Trophoblast cell (in vitro differentiated cells and primary cell): ENCODE measurements at regions not wholly inside any gene's neighbourhood (a gene's known extent, or its start where the extent isn't known, plus 50 kb on each side); places are given as distances from the start of the nearest gene placed in this dataset.

Source experiments
- DNase-seq, 2 donors: peaks; one replicate each; pipeline ENCODE4 v3.0.0-alpha.2; 2016
- H2AFZ ChIP-seq: 2 replicates; pipeline ENCODE4 v1.6.1; 2013; ENCODE audit warnings: low read length, moderate library complexity, mild to moderate bottlenecking; ENCODE audit not compliant: insufficient read depth, poor library complexity
- H2AK5ac ChIP-seq: 2 replicates; pipeline ENCODE4 v1.6.1; 2013; ENCODE audit warnings: mild to moderate bottlenecking, low read length
- H2BK120ac ChIP-seq: 2 replicates; pipeline ENCODE4 v1.6.1; 2013; ENCODE audit warnings: low read length, mild to moderate bottlenecking, moderate library complexity; ENCODE audit not compliant: insufficient read depth, poor library complexity
- H2BK12ac ChIP-seq: 2 replicates; pipeline ENCODE4 v1.6.1; 2013; ENCODE audit warnings: mild to moderate bottlenecking, low read length, moderate library complexity
- H2BK5ac ChIP-seq: 2 replicates; pipeline ENCODE4 v1.6.1; 2013; ENCODE audit warnings: low read length, low read depth, moderate library complexity, mild to moderate bottlenecking; ENCODE audit not compliant: poor library complexity
- H3K14ac ChIP-seq: 2 replicates; pipeline ENCODE4 v1.6.1; 2013; ENCODE audit warnings: mild to moderate bottlenecking, low read length
- H3K18ac ChIP-seq: 2 replicates; pipeline ENCODE4 v1.6.1; 2013; ENCODE audit warnings: mild to moderate bottlenecking, low read length
- H3K23ac ChIP-seq: 2 replicates; pipeline ENCODE4 v1.6.1; 2013; ENCODE audit warnings: low read length
- H3K27ac ChIP-seq: 2 replicates; pipeline ENCODE4 v1.5.1; 2013; ENCODE audit warnings: low read depth, mild to moderate bottlenecking, inconsistent platforms, low read length, moderate library complexity
- H3K27me3 ChIP-seq: 2 replicates; pipeline ENCODE4 v1.6.1; 2013; ENCODE audit warnings: inconsistent platforms, mild to moderate bottlenecking, low read length, moderate library complexity; ENCODE audit not compliant: insufficient read depth
- H3K36me3 ChIP-seq, 2 experiments: 1 replicate in 1 of 2; 2 replicates in 1 of 2; pipeline ENCODE4 v1.6.1; 2013; ENCODE audit warnings: low read length in 2 of 2, mild to moderate bottlenecking in 2 of 2, moderate library complexity in 1 of 2; ENCODE audit not compliant: insufficient read depth in 2 of 2, control insufficient read depth in 1 of 2
- H3K4ac ChIP-seq: 2 replicates; pipeline ENCODE4 v1.6.1; 2013; ENCODE audit warnings: low read depth, mild to moderate bottlenecking, low read length, moderate library complexity
- H3K4me1 ChIP-seq, 2 experiments: 1 replicate in 1 of 2; 2 replicates in 1 of 2; pipeline ENCODE4 v1.6.1; 2013; ENCODE audit warnings: low read length in 2 of 2, mild to moderate bottlenecking in 2 of 2, moderate library complexity in 1 of 2; ENCODE audit not compliant: insufficient read depth in 2 of 2, control insufficient read depth in 1 of 2
- H3K4me2 ChIP-seq: 2 replicates; pipeline ENCODE4 v1.6.1; 2013; ENCODE audit warnings: inconsistent platforms, mild to moderate bottlenecking, low read length, moderate library complexity
- H3K4me3 ChIP-seq: 2 replicates; pipeline ENCODE4 v1.5.1; 2013; ENCODE audit warnings: mild to moderate bottlenecking, low read depth, low read length, inconsistent platforms
- H3K79me1 ChIP-seq: one replicate; pipeline ENCODE4 v1.6.1; 2013; ENCODE audit warnings: low read length
- H3K79me2 ChIP-seq: 2 replicates; pipeline ENCODE4 v1.6.1; 2013; ENCODE audit warnings: low read length, mild to moderate bottlenecking; ENCODE audit not compliant: control insufficient read depth, insufficient read depth, poor library complexity
- H3K9ac ChIP-seq: 2 replicates; pipeline ENCODE4 v1.6.1; 2013; ENCODE audit warnings: mild to moderate bottlenecking, low read length
- H3K9me3 ChIP-seq: 2 replicates; pipeline ENCODE4 v1.6.1; 2013; ENCODE audit warnings: low read depth, mild to moderate bottlenecking, control low read depth, inconsistent platforms, low read length; ENCODE audit not compliant: insufficient read depth
- H4K12ac ChIP-seq: 2 replicates; pipeline ENCODE4 v1.6.1; 2013; ENCODE audit warnings: low read depth, mild to moderate bottlenecking, low read length, moderate library complexity
- H4K8ac ChIP-seq: 2 replicates; pipeline ENCODE4 v1.6.1; 2013; ENCODE audit warnings: low read depth, mild to moderate bottlenecking, low read length, moderate library complexity
- H4K91ac ChIP-seq: one replicate; pipeline ENCODE4 v1.6.1; 2013; ENCODE audit warnings: low read depth, mild to moderate bottlenecking, low read length, moderate library complexity
- WGBS: extraction: QIAGEN DNeasy Blood & Tissue Kit; methylation state at CpG from one replicate; pipeline ENCODE4 v1.1.7; 2013; ENCODE audit warnings: missing lambda C conversion rate; ENCODE audit not compliant: insufficient read length, insufficient coverage; ENCODE audit errors: extremely low coverage; 5-methylcytosine and 5-hydroxymethylcytosine counted together

DNA sequence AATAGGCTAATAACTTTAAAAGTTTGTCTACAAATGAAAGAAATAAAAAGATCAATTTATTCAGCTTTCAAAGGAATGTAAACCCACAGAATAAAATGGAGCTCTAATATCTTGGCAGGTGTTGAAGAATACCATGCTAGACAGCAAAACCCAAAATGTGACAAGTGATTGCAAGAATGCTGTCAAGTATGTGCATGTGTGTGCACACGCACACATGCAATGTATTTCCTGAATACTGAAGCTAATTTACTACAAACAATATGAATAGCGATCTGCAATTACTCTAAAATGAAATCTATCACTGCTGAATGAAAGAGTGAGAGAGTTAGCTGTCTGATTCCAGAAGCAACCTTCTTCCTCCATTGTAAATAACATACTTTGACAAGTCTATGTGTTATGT lies 179.2 kb upstream of the HSF2 start:
- Histone ChIP-seq H2BK12ac (no peak overlapping the region), H4K91ac (no peak overlapping the region)

DNA sequence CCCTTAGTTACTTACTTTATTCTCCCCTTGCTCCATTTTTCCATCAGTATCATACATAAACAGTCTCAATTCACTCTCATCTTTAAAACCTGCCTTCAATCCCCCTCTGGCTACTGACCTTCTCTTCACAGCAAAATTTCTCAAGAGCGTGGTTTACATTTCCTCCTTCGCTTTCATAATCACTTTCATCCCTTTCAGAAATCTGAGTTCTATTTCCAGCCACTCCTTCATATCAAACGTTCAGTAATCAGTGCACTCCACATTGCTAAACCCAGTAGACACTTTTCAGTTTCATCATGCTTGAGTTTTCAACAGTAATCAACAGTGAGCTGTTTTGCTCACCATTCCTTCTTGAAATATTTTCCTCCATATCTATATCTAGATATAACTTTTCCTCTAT lies 176.7 kb upstream of the HSF2 start:
- H2AFZ ChIP-seq = no peak overlapping the region
- no peak overlapping the region for H3K18ac ChIP-seq
- no peaks in the 10 kb centered on the region for H3K9me3 ChIP-seq
- no peak overlapping the region for H3K4ac ChIP-seq
- no CpG with 5 or more reads among the region's 3 CpGs for whole genome bisulfite sequencing
- H3K79me1 ChIP-seq = no peaks in the 10 kb centered on the region
- no peak overlapping the region for H3K4me2 ChIP-seq
- H3K36me3 ChIP-seq = no peaks in the 10 kb centered on the region
- no peaks in the 10 kb centered on the region for H3K79me2 ChIP-seq
- H2AK5ac ChIP-seq = no peak overlapping the region
- H4K91ac ChIP-seq = no peak overlapping the region
- H3K27me3 ChIP-seq = no peaks in the 10 kb centered on the region
- no peak overlapping the region for H3K23ac ChIP-seq
- no peaks in the 10 kb centered on the region for H3K4me1 ChIP-seq
- H2BK120ac ChIP-seq = no peak overlapping the region
- H3K4me3 ChIP-seq = no peak overlapping the region
- no peak overlapping the region for H3K9ac ChIP-seq
- DNase-seq = peak; percentile 26 to 83
- H2BK12ac ChIP-seq = no peak overlapping the region
- no peak overlapping the region for H3K14ac ChIP-seq
- no peak overlapping the region for H4K8ac ChIP-seq
- H3K27ac ChIP-seq = no peak overlapping the region
- no peak overlapping the region for H2BK5ac ChIP-seq
- H4K12ac ChIP-seq = no peak overlapping the region

More for the DNA sequence above, 179.2 kb upstream of the HSF2 start:
- Histone ChIP-seq H2AFZ (no peak overlapping the region), H3K23ac (no peak overlapping the region), H3K79me1 (no peaks in the 10 kb centered on the region), H3K79me2 (no peaks in the 10 kb centered on the region), H3K14ac (no peak overlapping the region), H2BK5ac (no peak overlapping the region), H3K27me3 (no peaks in the 10 kb centered on the region), H4K8ac (no peak overlapping the region), H3K18ac (no peak overlapping the region), H3K4me3 (no peak overlapping the region), H3K4ac (no peak overlapping the region), H4K12ac (no peak overlapping the region), H3K36me3 (no peaks in the 10 kb centered on the region), H2AK5ac (no peak overlapping the region), H3K4me1 (no peaks in the 10 kb centered on the region), H3K4me2 (no peak overlapping the region), H3K9ac (no peak overlapping the region), H3K27ac (no peak overlapping the region), H2BK120ac (no peak overlapping the region), H3K9me3 (no peaks in the 10 kb centered on the region)
- no CpG with 5 or more reads among the region's 2 CpGs for WGBS
- DNase-seq = no peak

DNA sequence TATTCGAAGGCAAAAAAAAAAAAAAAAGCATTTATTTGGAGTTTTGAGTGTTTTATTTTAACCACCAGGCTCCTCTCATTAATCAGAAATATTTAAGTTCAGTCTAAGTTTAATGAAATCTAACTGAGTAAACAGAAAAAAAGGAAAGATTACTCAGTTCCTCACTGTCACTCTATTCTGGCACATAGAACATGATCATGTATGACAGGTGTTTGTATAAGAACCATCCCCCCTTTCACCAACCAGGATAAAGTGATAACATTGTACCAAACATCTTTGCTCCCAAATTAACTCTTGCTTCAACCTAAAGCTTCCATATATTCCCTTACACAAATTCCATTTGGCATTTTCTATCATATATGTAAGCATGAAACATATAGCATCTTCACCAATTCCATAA lies 176.2 kb upstream of the HSF2 start:
- no peak overlapping the region for H2BK12ac ChIP-seq
- H3K9me3 ChIP-seq = no peaks in the 10 kb centered on the region
- no peak overlapping the region for H3K23ac ChIP-seq
- no peaks in the 10 kb centered on the region for H3K79me1 ChIP-seq
- H3K4me2 ChIP-seq = no peak overlapping the region
- H3K4me1 ChIP-seq = no peaks in the 10 kb centered on the region
- no peaks in the 10 kb centered on the region for H3K27me3 ChIP-seq
- H3K27ac ChIP-seq = no peak overlapping the region
- no peak for DNase-seq
- no CpG with 5 or more reads among the region's 1 CpG for WGBS
- H3K4me3 ChIP-seq = no peak overlapping the region
- H2AK5ac ChIP-seq = no peak overlapping the region
- no peak overlapping the region for H4K91ac ChIP-seq
- no peak overlapping the region for H3K18ac ChIP-seq
- no peak overlapping the region for H2AFZ ChIP-seq
- no peak overlapping the region for H2BK120ac ChIP-seq
- no peak overlapping the region for H4K12ac ChIP-seq
- no peaks in the 10 kb centered on the region for H3K79me2 ChIP-seq
- H4K8ac ChIP-seq = no peak overlapping the region
- H2BK5ac ChIP-seq = no peak overlapping the region
- H3K4ac ChIP-seq = no peak overlapping the region
- no peaks in the 10 kb centered on the region for H3K36me3 ChIP-seq
- no peak overlapping the region for H3K9ac ChIP-seq
- no peak overlapping the region for H3K14ac ChIP-seq

DNA sequence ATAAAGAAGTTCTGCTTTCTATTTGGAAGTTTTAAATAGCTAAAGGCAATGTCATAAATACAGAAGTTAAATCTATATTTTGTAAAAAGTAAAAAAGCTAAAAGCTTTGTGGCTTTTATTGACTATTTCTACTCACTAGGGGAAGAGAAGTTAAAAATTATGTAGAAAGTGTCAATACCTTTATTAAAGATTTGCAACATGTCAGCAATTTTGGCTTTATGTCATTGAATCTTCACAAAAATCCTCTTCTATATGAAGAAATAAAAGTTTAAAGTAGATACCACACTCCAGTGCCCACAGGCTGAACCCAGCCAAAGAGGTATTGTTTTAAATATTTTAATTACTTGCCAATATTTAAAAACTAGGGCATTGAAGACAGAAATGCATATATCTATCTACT lies 160.6 kb upstream of the HSF2 start:
- no peak overlapping the region for H4K12ac ChIP-seq
- no peak overlapping the region for H3K27ac ChIP-seq
- no peak overlapping the region for H3K4me3 ChIP-seq
- H2BK12ac ChIP-seq = no peak overlapping the region
- H3K14ac ChIP-seq = no peak overlapping the region
- H3K4me1 ChIP-seq = no peaks in the 10 kb centered on the region
- no peaks in the 10 kb centered on the region for H3K9me3 ChIP-seq
- H3K36me3 ChIP-seq = no peaks in the 10 kb centered on the region
- no peak overlapping the region for H3K23ac ChIP-seq
- DNase-seq = no peak
- H4K91ac ChIP-seq = no peak overlapping the region
- no peak overlapping the region for H2BK120ac ChIP-seq
- no peaks in the 10 kb centered on the region for H3K79me2 ChIP-seq
- no peaks in the 10 kb centered on the region for H3K79me1 ChIP-seq
- no peak overlapping the region for H2AFZ ChIP-seq
- no peak overlapping the region for H3K9ac ChIP-seq
- no peak overlapping the region for H2BK5ac ChIP-seq
- H2AK5ac ChIP-seq = no peak overlapping the region
- H3K4me2 ChIP-seq = no peak overlapping the region
- no peak overlapping the region for H4K8ac ChIP-seq
- H3K4ac ChIP-seq = no peak overlapping the region
- no peaks in the 10 kb centered on the region for H3K27me3 ChIP-seq
- no peak overlapping the region for H3K18ac ChIP-seq
